HG03196 (cell line): ENCODE measurements at regions not wholly inside any gene's neighbourhood (a gene's known extent, or its start where the extent isn't known, plus 50 kb on each side); places are given as distances from the start of the nearest gene placed in this dataset.
"Not testable (repeated sequence)": the region's sequence is repeated elsewhere in the genome, so short reads cannot be mapped to it uniquely, and the experiment has no call there.

Experiments used
- ATAC-seq: cut with Tn5 transposase; IDR thresholded peaks from one replicate; pipeline ENCODE4 v1.9.1; 2021; ENCODE audit not compliant: unreplicated experiment

- no peak for ATAC-seq
Measured at GRCh38 chr20:1845163-1845523, 50.1 kb upstream of the SIRPA start.

- peak; percentile 77 for ATAC-seq
Measured at GRCh38 chr20:1844325-1845162, 50.7 kb upstream of the SIRPA start.

- no peak for ATAC-seq
Measured at GRCh38 chr20:1842281-1842680, 52.9 kb upstream of the SIRPA start.

DNA sequence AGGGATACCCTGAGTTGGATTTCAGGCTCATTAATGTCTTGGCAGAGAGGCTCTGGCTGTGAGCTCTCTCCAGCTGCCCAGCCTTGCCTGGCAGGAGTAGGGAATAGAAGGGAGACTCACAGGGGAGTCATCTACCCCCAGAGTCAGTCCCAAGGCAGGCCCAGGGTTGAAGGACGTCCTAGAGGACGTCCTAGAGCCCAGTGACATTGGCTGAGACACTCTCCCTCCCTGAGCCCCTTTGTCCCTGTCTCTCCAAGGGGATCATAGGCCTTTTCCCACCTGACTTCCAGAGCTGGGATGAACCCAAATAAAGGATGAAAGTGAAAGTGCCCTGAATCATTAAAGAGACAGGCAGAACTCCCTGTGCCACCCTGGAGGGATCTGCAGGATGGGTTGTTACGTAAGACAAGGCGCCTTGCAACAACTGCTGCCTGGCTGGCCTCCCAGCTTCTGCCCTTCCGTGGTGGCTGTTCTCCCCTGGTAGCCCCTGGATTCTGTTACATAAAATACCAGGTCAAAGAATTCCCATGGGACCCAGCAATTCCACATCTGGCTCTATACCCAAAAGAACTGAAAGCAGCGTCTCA, 53.6 kb upstream of the SIRPA start:
- no peak for ATAC-seq

- ATAC-seq = no peak
Measured at GRCh38 chr20:1840817-1841553, 54.2 kb upstream of the SIRPA start.

DNA sequence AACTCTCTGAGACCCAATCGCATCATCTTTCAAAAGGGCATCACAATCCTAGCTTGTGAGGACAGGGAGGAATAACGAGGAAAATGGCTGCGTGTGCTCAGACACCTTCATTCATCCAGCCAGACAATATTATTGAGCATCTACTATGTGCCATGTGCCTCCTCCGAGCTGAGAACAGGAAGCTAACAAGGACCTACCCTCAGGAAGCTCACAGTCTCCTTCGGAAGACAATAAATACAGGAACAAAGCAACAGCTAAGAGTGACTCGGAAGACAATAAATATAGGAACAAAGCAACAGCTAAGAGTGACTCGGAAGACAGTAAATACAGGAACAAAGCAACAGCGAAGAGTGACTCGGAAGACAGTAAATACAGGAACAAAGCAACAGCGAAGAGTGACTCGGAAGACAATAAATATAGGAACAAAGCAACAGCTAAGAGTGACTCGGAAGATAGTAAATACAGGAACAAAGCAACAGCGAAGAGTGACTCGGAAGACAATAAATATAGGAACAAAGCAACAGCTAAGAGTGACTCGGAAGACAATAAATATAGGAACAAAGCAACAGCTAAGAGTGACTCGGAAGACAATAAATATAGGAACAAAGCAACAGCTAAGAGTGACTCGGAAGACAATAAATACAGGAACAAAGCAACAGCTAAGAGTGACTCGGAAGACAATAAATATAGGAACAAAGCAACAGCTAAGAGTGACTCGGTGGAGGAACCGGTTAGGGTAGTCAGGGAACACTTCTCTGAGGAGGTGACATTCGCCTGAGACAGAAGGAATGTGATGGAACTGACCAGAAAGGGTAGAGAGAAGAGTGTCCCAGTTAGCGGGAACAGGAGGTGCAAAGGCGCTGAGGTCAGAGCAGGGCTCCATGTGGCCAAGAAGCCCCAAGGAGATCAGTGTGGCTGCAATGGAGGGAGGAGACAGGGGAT, 55.6 kb upstream of the SIRPA start:
- not testable (repeated sequence) for ATAC-seq

- no peak for ATAC-seq
Measured at GRCh38 chr20:1838556-1839279, 56.5 kb upstream of the SIRPA start.

- no peak for ATAC-seq
Measured at GRCh38 chr20:1835186-1836035, 59.8 kb upstream of the SIRPA start.

DNA sequence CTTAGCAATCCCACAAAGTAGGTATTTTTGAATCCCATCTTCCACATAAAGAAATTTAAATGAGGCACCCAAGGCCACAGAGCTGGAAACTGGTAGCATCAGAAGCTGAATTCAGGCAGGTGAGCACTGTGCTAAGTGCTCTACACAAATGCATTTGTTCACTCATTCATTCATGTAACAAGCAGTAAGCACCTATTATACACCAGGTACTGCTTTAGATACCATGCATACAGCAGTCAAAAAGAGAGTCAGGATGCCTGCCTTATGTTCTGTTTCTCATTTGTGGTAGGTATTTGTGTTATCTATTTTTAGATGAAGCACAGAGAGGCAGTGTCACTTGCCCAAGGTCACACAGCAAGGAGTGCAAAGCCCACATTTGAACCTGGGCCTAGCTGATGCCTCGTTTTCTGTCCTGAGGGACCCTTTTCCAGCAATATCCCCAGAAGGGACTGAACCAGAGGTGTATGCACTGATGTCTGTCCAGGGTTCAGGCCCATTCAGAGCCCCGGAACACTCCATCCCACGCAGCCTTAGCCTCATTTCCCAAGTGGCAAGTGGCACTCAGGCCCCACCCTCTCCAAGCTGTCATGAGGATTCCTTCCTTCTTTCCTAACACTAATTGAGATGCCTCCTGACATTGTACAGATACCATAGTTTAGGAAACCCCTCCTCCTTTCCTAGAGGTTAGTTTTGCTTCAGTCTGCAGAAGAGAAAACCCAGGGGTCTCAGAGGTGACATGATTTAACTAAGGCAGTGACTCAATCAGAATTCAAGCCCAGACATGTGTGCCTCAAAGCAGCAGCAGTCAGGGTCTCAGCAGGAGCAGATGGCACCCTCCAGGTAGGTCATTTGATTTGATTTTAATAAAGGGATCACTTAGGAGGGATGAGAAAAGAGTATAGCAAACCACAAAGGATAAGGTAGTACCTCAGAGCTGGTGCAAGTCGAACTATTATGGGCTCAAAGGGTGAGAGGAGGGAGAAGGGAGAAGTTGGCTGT, 61.2 kb upstream of the SIRPA start:
- ATAC-seq = no peak

- no peak for ATAC-seq
Measured at GRCh38 chr20:1833216-1833615, 62.0 kb upstream of the SIRPA start.

GRCh38 chr20:1832634-1833033, 62.6 kb upstream of the SIRPA start:
- ATAC-seq = no peak

- no peak for ATAC-seq
Measured at GRCh38 chr20:1831606-1832005, 63.6 kb upstream of the SIRPA start.

DNA sequence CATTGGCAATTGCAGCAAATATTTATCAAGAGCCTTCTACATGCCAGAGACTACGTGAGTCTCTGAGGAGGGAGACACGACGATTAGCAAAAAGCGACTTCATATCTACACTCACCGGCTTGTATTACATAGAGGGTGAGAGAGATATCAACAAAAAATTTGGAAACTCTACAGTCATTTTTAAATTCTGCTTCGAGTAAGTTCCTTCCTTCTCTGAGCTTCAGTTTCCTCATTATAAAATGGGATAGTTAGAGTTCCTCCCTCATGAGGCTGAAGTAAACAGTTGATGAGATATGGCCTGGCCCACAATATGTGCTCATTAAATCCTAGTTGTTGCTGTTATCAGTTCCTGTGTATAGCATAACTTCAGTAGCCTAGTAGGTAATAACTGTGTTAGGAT, 64.1 kb upstream of the SIRPA start:
- ATAC-seq = no peak

DNA sequence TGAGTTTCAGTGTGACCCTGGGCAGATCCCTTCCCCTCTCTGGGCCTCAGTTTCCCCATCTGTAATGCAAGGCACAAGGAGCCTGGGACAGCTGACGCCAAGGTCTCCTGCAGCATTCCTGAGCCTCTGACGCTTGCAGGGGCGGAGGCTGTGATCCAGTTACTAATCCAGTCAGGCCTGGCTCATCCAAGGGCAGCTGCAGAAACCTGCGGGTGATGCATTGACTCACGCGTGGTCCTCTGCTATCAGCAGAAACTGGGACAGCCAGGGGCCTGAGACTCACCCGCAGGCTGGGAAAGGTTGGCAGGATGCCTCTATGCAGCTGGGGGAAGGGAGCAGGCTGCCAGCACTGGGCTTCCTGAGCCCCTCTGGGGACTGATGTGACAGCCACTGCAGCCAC, 65.0 kb upstream of the SIRPA start:
- ATAC-seq = no peak

GRCh38 chr20:1829531-1829930, 65.7 kb upstream of the SIRPA start:
- no peak for ATAC-seq

DNA sequence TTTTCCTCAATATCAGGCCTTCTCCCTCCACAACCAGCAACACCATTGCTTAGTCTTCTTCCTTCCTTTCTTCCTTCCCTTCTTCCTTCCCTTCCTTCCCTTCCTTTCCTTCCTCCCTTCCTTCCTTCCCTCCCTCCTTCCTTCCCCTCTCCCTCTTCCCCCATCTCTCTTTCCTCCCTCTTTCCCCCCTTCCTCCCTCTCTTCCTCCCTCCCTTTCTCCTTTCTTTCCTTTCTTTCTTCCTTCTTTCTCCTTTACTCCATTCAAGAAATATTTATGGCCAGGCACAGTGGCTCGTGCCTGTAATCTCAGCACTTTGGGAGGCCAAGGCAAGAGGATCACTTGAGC, 66.4 kb upstream of the SIRPA start:
- ATAC-seq = no peak

DNA sequence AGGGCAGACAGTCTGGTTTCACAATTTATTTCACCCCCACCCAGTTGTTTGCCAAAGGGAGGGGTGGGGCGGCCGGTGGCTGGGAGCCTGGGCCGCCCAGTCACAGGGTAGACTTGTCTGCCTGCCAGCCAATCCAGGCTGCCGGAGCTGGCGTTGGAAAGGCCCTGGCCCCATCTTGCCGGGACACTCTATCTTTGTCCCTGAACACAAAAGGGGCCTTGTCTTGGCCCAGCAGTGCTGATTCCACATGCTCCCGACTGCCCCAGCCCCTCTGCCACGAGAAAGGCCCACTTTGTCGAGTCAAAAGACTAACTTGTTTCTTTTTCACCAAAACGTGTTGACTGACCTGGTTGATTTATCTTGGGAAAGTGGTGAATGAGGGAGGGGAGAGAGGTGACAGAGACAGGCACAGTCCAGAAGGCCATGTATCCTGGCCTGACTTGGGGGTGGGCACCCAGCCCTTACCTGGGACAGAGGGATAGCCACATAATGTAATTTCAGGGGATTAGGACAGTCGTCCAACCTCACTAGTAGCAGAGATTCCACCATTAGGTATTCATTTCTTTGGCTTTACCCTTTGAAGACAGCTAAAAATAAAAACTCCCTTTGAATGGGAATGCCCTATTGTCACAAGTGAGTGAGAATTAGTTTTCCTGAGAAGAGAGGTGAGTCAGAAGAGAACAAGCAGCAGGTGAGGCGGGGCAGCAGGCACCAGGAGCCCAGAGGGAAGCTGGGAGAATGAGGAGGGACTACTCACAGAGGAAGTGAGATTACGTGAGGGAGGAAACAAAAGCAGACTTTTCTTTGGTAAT, 67.0 kb upstream of the SIRPA start:
- ATAC-seq = no peak
